ENCODE measurements at regions not wholly inside any gene's neighbourhood (a gene's known extent, or its start where the extent isn't known, plus 50 kb on each side); places are given as distances from the start of the nearest gene placed in this dataset.
A peak's percentile ranks its signal among the peaks of the same experiment; 100 is the strongest.

- FAIRE-seq (no peak), DNase-seq (ENCODE audit: insufficient read length, low spot score) (no peak)
- peak; percentile 65 for TF ChIP-seq SPI1 (IDR thresholded peaks at IDR 0.05; ENCODE audit: low read depth, low read length)
- TF ChIP-seq POU2F2 (IDR thresholded peaks at IDR 0.05; ENCODE audit: low read depth, low read length), result no peak
Measured at GRCh38 chr1:106249365-106249764, 807.1 kb upstream of the PRMT6 start.

DNA sequence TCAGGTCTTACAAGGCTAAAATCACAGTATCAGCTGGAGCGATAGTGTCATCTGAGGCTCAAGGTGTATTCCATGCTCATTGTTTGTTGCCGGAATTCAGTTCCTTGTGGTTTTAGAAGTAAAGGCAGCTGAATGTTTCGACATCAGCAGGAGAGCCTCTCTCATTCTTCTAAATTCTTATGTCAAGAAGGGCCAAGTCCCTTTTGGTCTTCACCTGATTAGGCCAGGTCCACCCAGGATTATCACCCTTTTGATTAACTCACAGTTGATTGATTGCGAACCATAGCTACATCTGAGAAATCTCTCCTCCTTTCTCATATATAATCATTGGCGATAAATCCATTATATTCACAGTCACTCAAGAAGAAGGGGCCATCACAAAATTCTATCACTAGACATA lies 806.7 kb upstream of the PRMT6 start:
- DNase-seq (ENCODE audit: insufficient read length, low spot score), result no peak
- TF ChIP-seq PAX5 (IDR thresholded peaks at IDR 0.05; ENCODE audit: insufficient read depth, low read length, severe bottlenecking), result no peak
- no peak for TF ChIP-seq POLR2A (IDR thresholded peaks at IDR 0.05; ENCODE audit: low read depth, low read length)
- TF ChIP-seq TAF1 (IDR thresholded peaks at IDR 0.05; ENCODE audit: low read depth, low read length), result no peak
- FAIRE-seq, result no peak

DNA sequence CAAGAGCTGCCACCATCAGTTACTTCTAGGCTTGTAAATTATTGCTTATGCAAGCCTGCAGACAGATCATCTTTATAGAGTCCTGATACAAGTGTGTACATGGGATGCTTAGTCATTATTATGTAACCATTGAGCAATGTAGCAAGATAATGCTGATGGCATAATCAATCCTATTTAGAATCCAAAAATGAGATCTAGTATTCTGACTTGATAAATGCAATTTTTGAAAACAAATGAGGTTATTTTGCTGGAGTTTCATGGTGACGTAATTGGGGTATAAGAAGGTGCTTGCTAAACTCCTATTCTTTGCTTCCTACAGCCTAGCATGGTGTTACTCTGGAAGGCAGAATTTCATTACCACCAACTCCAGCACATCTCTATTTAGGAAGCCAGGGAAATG lies 801.7 kb upstream of the PRMT6 start:
- FAIRE-seq, result no peak
- DNase-seq (ENCODE audit: insufficient read length, low spot score), result no peak
- no peak for TF ChIP-seq PAX5 (IDR thresholded peaks at IDR 0.05; ENCODE audit: insufficient read depth, low read length, severe bottlenecking)

GRCh38 chr1:106266786-106267185 lies 789.7 kb upstream of the PRMT6 start:
- no peak for DNase-seq (ENCODE audit: insufficient read length, low spot score)
- TF ChIP-seq SPI1 (IDR thresholded peaks at IDR 0.05; ENCODE audit: low read depth, low read length), result no peak
- no peak for TF ChIP-seq TAF1 (IDR thresholded peaks at IDR 0.05; ENCODE audit: low read depth, low read length)
- TF ChIP-seq POLR2AphosphoS5 (IDR thresholded peaks at IDR 0.05; ENCODE audit: low read depth, low read length), result no peak
- no peak for TF ChIP-seq POLR2A (IDR thresholded peaks at IDR 0.05; ENCODE audit: low read depth, low read length)
- no peak for TF ChIP-seq PAX5 (IDR thresholded peaks at IDR 0.05; ENCODE audit: insufficient read depth, low read length, severe bottlenecking)
- TF ChIP-seq POU2F2 (IDR thresholded peaks at IDR 0.05; ENCODE audit: low read depth, low read length), result no peak
- FAIRE-seq, result no peak

- no peak for DNase-seq (ENCODE audit: insufficient read length, low spot score)
- no peak for FAIRE-seq
- TF ChIP-seq POLR2AphosphoS5 (IDR thresholded peaks at IDR 0.05; ENCODE audit: low read depth, low read length) (no peak), POU2F2 (IDR thresholded peaks at IDR 0.05; ENCODE audit: low read depth, low read length) (no peak), TAF1 (IDR thresholded peaks at IDR 0.05; ENCODE audit: low read depth, low read length) (no peak), SPI1 (IDR thresholded peaks at IDR 0.05; ENCODE audit: low read depth, low read length) (no peak)
Measured at GRCh38 chr1:106268070-106268469, 788.4 kb upstream of the PRMT6 start.

GRCh38 chr1:106276871-106277270 lies 779.6 kb upstream of the PRMT6 start:
- DNase-seq (ENCODE audit: insufficient read length, low spot score) (no peak), FAIRE-seq (no peak)
- TF ChIP-seq POU2F2 (IDR thresholded peaks at IDR 0.05; ENCODE audit: low read depth, low read length), result no peak
- no peak for TF ChIP-seq SPI1 (IDR thresholded peaks at IDR 0.05; ENCODE audit: low read depth, low read length)
- no peak for TF ChIP-seq PAX5 (IDR thresholded peaks at IDR 0.05; ENCODE audit: insufficient read depth, low read length, severe bottlenecking)
- TF ChIP-seq TAF1 (IDR thresholded peaks at IDR 0.05; ENCODE audit: low read depth, low read length), result no peak
- TF ChIP-seq POLR2A (IDR thresholded peaks at IDR 0.05; ENCODE audit: low read depth, low read length), result no peak
- TF ChIP-seq POLR2AphosphoS5 (IDR thresholded peaks at IDR 0.05; ENCODE audit: low read depth, low read length), result no peak

DNA sequence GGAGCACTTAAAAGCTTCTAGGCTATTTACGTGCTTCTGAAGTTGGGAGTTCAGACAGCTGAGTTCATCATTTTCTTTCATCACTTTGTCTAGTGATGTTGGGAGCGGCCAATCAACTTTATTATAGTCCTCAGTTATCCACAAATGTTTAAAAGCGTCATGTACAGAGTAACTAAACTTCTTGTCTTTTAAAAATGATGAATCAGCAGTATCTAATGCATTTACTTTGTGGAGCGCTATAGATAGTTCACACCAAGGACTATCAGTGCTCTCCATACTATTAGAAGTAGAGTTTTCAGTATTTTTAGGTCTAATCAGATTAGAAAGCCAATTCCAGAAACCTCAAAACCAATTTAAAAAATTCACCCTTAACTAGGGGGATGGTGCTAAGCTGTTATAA lies 778.7 kb upstream of the PRMT6 start:
- DNase-seq (ENCODE audit: insufficient read length, low spot score), result no peak
- TF ChIP-seq POLR2AphosphoS5 (IDR thresholded peaks at IDR 0.05; ENCODE audit: low read depth, low read length) (no peak), TAF1 (IDR thresholded peaks at IDR 0.05; ENCODE audit: low read depth, low read length) (no peak), SPI1 (IDR thresholded peaks at IDR 0.05; ENCODE audit: low read depth, low read length) (no peak), POLR2A (IDR thresholded peaks at IDR 0.05; ENCODE audit: low read depth, low read length) (no peak), POU2F2 (IDR thresholded peaks at IDR 0.05; ENCODE audit: low read depth, low read length) (no peak), PAX5 (IDR thresholded peaks at IDR 0.05; ENCODE audit: insufficient read depth, low read length, severe bottlenecking) (no peak)
- no peak for FAIRE-seq

DNA sequence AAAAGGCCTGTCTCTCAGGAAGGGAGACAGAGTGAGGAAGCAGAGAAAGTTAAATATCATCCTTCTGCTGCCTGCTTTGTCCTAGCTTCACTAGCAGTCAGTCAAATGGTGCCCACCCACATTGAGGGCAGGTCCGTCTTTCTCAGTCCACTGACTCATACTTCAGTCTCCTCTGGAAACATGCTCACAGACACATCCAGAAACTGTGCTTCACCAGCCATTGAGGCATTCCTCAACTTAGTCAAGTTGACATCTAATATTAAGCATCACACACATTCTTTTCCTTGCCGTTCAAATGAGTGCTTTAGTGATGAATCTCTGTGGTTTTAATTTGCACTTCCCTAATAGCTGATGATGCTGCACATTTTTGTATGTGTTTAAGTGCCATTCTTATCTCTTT lies 777.8 kb upstream of the PRMT6 start:
- FAIRE-seq (no peak), DNase-seq (ENCODE audit: insufficient read length, low spot score) (no peak)
- no peak for TF ChIP-seq SPI1 (IDR thresholded peaks at IDR 0.05; ENCODE audit: low read depth, low read length)

DNA sequence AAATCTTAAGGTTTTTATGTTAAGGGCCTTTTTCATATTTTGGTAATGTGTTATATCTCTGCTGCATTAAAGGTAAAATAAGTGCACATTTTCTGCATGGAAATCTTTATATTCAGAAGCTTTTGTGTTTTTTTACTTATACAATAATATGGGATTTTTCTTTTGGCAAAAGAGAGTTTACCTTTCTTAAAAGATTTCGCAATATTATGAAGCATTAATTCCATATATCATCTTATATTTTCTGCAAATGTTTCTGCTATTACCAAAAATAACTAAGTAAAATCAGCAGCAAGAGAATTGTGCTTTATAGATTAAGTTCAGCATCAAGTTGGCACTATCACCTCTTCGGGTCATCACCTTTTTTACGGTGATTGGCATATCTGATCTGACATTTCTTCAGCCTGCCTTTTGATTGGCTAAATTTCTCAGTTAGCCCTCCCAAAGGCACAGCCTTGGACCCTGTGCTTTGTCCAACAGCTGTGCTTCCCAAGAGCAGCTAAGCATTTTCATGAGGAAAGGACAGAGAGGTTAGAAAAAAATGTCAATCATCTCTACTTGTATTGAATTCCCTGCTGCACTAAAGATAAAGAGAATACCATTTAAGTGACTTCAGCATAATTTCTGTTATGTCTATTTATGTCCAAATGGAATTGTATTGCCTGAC lies 767.1 kb upstream of the PRMT6 start:
- DNase-seq (ENCODE audit: insufficient read length, low spot score), result no peak
- FAIRE-seq, result no peak
- TF ChIP-seq TAF1 (IDR thresholded peaks at IDR 0.05; ENCODE audit: low read depth, low read length) (no peak), PAX5 (IDR thresholded peaks at IDR 0.05; ENCODE audit: insufficient read depth, low read length, severe bottlenecking) (no peak), POLR2AphosphoS5 (IDR thresholded peaks at IDR 0.05; ENCODE audit: low read depth, low read length) (no peak), SPI1 (IDR thresholded peaks at IDR 0.05; ENCODE audit: low read depth, low read length) (no peak), POU2F2 (IDR thresholded peaks at IDR 0.05; ENCODE audit: low read depth, low read length) (no peak), POLR2A (IDR thresholded peaks at IDR 0.05; ENCODE audit: low read depth, low read length) (no peak)

DNA sequence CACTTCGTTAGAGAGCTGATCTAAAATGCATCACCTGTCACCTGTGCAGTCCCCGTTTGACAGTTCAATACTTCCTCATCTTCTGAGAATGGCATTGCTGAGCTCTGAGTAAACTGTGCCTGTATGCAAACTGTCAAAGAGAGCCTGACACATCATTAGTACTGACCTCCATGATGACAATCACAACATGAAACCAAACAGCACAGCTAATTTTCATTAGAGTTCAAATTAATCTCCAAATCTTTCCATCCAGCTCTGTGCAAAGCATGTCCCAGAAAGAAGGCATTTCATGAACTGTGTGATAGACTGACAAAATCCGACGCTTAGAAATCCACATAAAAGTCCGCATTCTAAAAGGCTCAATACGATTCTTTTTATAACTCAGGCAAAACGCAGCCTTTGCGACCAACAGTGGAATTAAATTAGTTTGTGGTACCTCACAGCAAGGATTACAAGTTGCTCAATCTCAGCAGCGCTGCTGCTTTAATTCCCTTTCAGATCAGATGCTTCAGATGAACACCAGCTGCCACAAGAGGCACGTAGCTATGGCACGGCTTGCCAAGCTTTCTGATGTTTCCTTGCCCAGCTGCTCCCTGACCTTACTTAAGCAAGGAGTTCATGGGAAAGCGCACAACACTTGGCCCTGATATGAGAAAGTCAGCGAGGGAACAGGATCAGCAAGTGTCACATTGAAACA lies 765.5 kb upstream of the PRMT6 start:
- DNase-seq (ENCODE audit: insufficient read length, low spot score) (no peak), FAIRE-seq (no peak)
- no peak for TF ChIP-seq POLR2A (IDR thresholded peaks at IDR 0.05; ENCODE audit: low read depth, low read length)
- TF ChIP-seq TAF1 (IDR thresholded peaks at IDR 0.05; ENCODE audit: low read depth, low read length), result no peak
- TF ChIP-seq PAX5 (IDR thresholded peaks at IDR 0.05; ENCODE audit: insufficient read depth, low read length, severe bottlenecking), result no peak
- no peak for TF ChIP-seq SPI1 (IDR thresholded peaks at IDR 0.05; ENCODE audit: low read depth, low read length)
- no peak for TF ChIP-seq POU2F2 (IDR thresholded peaks at IDR 0.05; ENCODE audit: low read depth, low read length)
- TF ChIP-seq POLR2AphosphoS5 (IDR thresholded peaks at IDR 0.05; ENCODE audit: low read depth, low read length), result no peak
